SJCRH30 (cell line): ENCODE measurements at regions not wholly inside any gene's neighbourhood (a gene's known extent, or its start where the extent isn't known, plus 50 kb on each side); places are given as distances from the start of the nearest gene placed in this dataset.

ENCODE experiments used
- DNase-seq, 2 experiments: peaks; one replicate each; pipeline ENCODE4 v3.0.0-alpha.2; 2015 to 2020
- H3K27ac ChIP-seq: fragments of 250-450 bp; sonication (Bioruptor Pico); 2 replicates; pipeline ENCODE4 v1.5.1; 2020; ENCODE audit warnings: mild to moderate bottlenecking, moderate library complexity
- H3K27me3 ChIP-seq: fragments of 250-450 bp; sonication (Bioruptor Pico); 2 replicates; pipeline ENCODE4 v1.5.1; 2020; ENCODE audit warnings: mild to moderate bottlenecking, moderate library complexity
- H3K36me3 ChIP-seq: fragments of 250-450 bp; sonication (Bioruptor Pico); 2 replicates; pipeline ENCODE4 v1.5.1; 2020; ENCODE audit warnings: mild to moderate bottlenecking, moderate library complexity
- H3K4me1 ChIP-seq: fragments of 250-450 bp; sonication (Bioruptor Pico); 2 replicates; pipeline ENCODE4 v1.5.1; 2020; ENCODE audit warnings: mild to moderate bottlenecking, moderate library complexity
- H3K4me3 ChIP-seq: fragments of 250-450 bp; sonication (Bioruptor Pico); 2 replicates; pipeline ENCODE4 v1.5.1; 2020; ENCODE audit warnings: mild to moderate bottlenecking, moderate library complexity
- H3K9me3 ChIP-seq: fragments of 250-450 bp; sonication (Bioruptor Pico); replicated peaks from 2 replicates; pipeline ENCODE4 v1.5.1; 2020; ENCODE audit warnings: mild to moderate bottlenecking, moderate library complexity

DNA sequence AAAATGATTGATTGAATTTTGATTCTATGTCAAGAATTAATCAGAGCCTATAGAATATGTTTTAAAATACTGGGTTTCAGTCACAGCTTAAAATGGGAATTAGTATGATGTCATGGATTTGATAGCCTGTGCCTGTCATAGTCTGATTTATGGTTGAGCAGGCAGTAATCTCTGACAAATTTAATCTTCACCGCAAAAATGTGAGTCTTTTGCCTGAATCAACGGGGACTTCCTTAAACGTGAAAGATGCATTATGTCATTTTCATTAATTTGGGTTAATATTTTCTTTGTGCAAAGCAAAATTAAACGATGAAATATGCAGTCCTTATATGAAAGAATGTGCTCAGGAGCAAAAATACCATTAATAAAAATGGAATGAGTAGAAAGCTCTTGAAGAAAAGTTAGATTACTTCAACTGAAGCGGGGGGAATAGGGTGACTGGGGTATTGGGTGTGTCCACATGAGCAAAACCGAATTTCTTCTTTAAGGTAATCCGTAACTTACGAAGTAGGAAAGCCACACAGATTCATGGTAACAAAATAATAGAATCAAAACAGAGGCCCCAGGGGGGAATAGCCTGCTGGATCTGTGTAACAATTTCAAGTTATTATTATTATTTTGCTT lies 339.6 kb upstream of the NOX3 start:
- no peaks in the 10 kb centered on the region for H3K4me1 ChIP-seq
- H3K27ac ChIP-seq = no peak overlapping the region
- DNase-seq = no peak
- H3K4me3 ChIP-seq = no peak overlapping the region
- H3K36me3 ChIP-seq = no peaks in the 10 kb centered on the region
- H3K27me3 ChIP-seq = no peaks in the 10 kb centered on the region
- no peaks in the 10 kb centered on the region for H3K9me3 ChIP-seq

DNA sequence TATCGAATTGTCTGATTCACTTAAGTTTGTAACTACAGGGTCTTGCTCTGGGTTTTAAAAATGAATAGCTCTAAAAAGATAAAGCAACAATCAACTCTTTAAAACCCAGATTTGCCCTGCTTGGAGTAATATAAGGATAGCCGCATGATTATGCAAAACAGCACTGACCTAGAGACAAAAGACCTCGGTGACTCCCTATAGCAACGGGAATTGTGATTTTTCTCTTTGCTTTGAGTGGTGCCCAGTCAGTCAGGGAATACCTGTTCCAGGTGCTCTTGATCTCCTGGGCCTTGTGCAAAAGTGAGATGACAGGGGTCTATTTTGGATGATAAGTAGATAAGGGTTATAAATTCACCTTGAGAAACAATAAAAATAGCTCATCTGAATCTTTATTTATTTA lies 336.3 kb upstream of the NOX3 start:
- Histone ChIP-seq H3K9me3 (no peaks in the 10 kb centered on the region), H3K36me3 (no peaks in the 10 kb centered on the region), H3K4me3 (no peak overlapping the region), H3K27ac (no peak overlapping the region), H3K4me1 (no peaks in the 10 kb centered on the region), H3K27me3 (no peaks in the 10 kb centered on the region)
- no peak for DNase-seq

DNA sequence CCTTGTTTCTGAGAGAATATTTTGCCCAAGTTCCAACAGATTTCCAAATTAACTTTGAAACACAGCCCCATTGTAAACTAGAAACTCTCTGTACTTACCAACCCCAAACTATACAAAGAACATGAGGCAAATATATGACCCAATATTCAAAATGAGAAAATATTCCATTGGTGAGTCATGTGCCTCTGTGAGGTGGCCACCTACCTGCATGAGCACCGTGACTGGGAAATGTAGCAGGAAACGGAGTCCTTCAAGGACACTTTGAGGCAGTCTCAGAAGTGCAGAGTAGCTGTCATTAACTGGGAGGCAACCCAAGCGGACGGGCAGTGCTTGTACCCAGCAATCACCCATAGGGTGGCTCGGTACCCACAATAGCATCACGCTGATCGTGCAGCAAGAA lies 335.5 kb upstream of the NOX3 start:
- H3K27me3 ChIP-seq = no peaks in the 10 kb centered on the region
- H3K27ac ChIP-seq = no peak overlapping the region
- no peak for DNase-seq
- no peaks in the 10 kb centered on the region for H3K4me1 ChIP-seq
- H3K9me3 ChIP-seq = no peaks in the 10 kb centered on the region
- no peaks in the 10 kb centered on the region for H3K36me3 ChIP-seq
- H3K4me3 ChIP-seq = no peak overlapping the region

DNA sequence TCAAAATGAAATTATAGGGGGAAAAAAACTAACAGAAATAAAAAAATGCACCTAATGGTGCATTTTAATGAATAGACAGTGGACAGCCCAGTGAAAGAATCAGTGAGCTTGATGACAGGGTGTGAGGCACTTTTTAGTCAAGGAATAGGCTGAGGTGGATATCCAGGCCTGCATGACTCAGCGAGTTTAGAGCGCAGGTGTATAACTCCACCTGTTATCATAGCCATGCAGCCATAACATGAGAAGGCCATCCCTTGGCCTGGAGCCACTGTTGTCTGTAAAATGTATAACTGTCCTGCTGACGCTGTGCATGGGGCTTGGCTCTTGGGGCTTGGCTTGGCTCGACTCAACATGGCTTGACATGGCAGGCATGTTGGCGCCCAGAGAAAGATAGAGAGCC lies 331.5 kb upstream of the NOX3 start:
- Histone ChIP-seq H3K9me3 (no peaks in the 10 kb centered on the region), H3K36me3 (no peaks in the 10 kb centered on the region), H3K27ac (no peak overlapping the region), H3K4me3 (no peak overlapping the region), H3K27me3 (no peaks in the 10 kb centered on the region), H3K4me1 (no peaks in the 10 kb centered on the region)
- DNase-seq = no peak

DNA sequence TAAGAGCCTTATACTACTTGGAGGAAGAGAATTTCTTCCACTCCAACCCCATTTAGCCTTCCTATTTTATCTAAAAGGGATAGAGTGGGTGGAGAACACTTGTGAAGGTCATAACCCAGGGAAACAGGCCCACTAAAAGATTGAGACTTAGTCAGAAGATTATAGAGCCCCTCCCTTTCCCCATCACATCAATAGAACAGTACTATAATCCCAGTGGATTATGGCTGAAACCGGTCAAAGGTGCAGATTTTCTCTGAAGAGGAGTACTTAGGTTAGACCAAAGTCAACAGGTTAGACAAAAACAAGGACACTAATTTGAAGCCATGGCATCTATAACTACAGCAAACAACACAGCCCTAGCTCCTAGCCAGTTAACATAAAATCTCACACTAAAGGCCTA lies 330.9 kb upstream of the NOX3 start:
- no peaks in the 10 kb centered on the region for H3K36me3 ChIP-seq
- H3K27ac ChIP-seq = no peak overlapping the region
- no peak overlapping the region for H3K4me3 ChIP-seq
- no peaks in the 10 kb centered on the region for H3K4me1 ChIP-seq
- no peak for DNase-seq
- H3K9me3 ChIP-seq = no peaks in the 10 kb centered on the region
- H3K27me3 ChIP-seq = no peaks in the 10 kb centered on the region

DNA sequence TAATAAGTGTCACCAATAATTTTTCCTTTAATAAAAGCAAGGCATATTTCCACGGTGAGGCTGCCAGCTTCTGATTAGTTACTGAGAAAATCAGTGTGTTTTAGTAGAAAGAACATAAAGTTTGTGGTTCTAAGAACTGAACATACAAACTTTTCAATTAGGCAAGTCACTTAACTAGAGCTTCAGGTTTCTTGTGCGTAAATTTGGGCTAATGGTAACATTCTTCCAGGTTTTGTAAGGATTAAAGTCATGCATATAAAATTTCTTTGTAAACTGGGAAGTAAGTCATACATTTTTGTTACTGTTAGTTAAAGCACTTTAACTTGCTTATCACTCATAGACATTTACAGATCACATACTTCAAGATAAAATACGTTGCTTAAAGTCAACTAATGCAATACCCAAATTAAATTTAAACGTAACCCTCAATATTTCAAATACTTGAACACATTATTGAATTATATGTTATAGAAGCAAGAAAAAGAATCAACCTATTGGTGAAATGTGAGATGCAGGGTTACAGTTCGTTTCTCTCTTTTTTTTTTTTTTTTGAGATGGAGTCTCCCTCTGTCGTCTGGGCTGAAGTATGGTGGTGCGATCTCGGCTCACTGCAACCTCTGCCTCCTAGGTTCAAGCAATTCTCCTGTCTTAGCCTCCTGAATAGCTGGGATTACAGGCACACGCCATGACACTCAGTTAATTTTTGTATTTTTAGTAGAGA lies 327.3 kb upstream of the NOX3 start:
- Histone ChIP-seq H3K36me3 (no peaks in the 10 kb centered on the region), H3K4me1 (no peaks in the 10 kb centered on the region), H3K27ac (no peak overlapping the region), H3K4me3 (no peak overlapping the region), H3K27me3 (no peaks in the 10 kb centered on the region), H3K9me3 (no peaks in the 10 kb centered on the region)
- no peak for DNase-seq

DNA sequence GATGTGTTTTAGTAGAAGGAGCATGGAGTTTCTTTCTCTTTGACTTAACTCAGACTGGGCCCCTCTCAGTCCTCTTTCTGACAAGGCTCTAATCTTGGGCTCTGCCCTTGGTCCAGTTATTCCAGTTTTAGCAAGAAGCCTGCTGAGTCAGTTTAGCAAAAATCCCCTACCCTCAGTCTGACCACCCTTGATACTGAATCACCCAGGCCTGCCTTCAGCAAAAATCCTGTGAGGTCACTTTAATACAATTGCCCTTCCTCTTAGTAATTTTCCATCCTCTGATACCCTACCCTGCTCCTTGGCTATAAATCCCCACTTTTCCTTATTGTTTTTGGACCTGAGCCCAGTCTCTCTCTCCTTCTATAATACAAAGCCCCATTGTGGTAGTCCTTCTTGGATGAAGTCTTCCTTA lies 326.7 kb upstream of the NOX3 start:
- no peak overlapping the region for H3K27ac ChIP-seq
- peak in 1 of 2 experiments; percentile 47 for DNase-seq
- H3K9me3 ChIP-seq = no peaks in the 10 kb centered on the region

DNA sequence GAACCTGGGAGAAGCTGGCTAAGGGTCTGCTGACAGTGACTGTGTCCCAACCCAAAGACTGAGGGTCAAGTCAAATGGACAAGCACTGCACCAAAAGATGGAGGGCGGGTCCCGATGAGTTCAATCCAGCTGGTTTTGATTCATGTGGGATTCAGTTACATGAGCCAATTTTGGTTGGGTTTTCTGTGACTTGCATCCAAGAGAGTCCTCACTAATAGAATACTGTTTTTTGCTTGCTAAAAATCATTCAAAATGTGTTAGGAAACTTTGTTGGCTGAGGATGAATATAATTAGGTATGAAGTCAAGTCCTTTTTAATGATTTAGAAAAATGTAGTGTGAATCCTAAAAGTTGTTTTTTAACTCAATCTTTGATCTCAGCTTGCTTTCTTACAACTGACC lies 323.8 kb upstream of the NOX3 start:
- no peaks in the 10 kb centered on the region for H3K27me3 ChIP-seq
- H3K27ac ChIP-seq = no peak overlapping the region
- no peaks in the 10 kb centered on the region for H3K9me3 ChIP-seq
- no peak overlapping the region for H3K4me3 ChIP-seq
- no peaks in the 10 kb centered on the region for H3K36me3 ChIP-seq
- no peaks in the 10 kb centered on the region for H3K4me1 ChIP-seq
- DNase-seq = no peak

More for the DNA sequence above, 326.7 kb upstream of the NOX3 start:
- Histone ChIP-seq H3K27me3 (no peaks in the 10 kb centered on the region), H3K4me1 (no peaks in the 10 kb centered on the region), H3K4me3 (no peak overlapping the region), H3K36me3 (no peaks in the 10 kb centered on the region)

DNA sequence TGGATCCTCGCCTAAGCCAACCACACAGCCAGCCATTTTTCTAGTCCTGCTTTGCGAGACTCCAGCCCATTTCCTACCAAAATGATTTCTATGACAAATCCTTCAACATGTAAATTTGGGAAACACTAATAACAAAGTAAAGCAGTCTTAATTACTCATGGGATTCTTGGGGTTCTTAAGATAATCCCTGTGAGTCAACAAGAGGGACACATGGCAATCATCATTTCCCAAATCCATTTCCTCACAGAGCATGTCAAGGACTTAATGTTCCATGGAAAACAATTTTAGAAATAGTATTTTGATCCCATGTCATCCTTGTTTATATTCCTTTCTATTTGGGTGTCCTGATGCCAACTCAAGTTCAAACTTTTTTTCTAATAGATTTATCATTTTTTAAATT lies 322.7 kb upstream of the NOX3 start:
- no peak for DNase-seq
- H3K27ac ChIP-seq = no peak overlapping the region
- H3K4me1 ChIP-seq = no peaks in the 10 kb centered on the region
- H3K4me3 ChIP-seq = no peak overlapping the region
- H3K36me3 ChIP-seq = no peaks in the 10 kb centered on the region
- no peaks in the 10 kb centered on the region for H3K9me3 ChIP-seq
- H3K27me3 ChIP-seq = no peaks in the 10 kb centered on the region

DNA sequence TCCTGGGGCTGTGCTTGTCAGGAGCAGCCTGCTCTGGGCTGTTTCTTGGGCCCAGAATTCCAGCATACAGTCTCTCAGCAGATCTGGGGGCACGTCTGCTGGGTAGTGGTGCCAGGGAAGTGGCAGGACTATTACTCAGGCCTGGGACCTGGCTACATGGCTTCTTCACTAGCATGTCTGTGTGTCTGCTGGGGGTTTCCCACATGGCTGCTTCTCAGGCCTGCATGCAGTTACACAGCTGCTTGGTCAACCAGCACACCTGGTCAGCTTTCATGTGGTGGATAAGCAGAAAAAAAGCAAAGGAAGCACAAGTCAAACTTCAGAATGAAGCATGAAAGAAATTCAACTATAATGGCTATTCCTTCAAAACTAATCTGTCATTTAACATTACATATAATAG lies 316.2 kb upstream of the NOX3 start:
- no peak overlapping the region for H3K4me3 ChIP-seq
- no peaks in the 10 kb centered on the region for H3K9me3 ChIP-seq
- no peaks in the 10 kb centered on the region for H3K4me1 ChIP-seq
- H3K36me3 ChIP-seq = no peaks in the 10 kb centered on the region; the same call in 1 of the 2 replicates
- no peak for DNase-seq
- no peak overlapping the region for H3K27ac ChIP-seq
- no peaks in the 10 kb centered on the region for H3K27me3 ChIP-seq

DNA sequence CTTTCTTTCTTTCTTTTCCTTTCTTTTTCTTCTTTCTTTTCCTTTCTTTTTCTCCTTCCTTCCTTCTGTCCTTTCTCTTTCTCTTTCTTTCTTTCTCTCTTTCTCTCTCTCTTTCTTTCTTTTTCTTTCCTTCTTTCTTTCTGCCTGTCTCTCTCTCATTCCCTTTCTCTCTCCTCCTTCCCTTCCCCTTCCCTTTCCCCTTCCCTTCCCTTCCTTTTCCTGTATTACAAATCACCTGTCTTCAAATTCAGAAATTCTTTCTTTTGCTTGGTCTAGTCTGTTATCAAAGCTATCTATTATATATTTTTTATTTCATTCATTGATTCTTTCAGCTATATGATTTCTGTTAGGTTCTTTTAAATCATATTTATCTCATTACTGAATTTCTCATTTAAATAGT lies 315.2 kb upstream of the NOX3 start:
- H3K36me3 ChIP-seq = no peaks in the 10 kb centered on the region; the same call in 1 of the 2 replicates
- H3K27ac ChIP-seq = no peak overlapping the region
- no peaks in the 10 kb centered on the region for H3K4me1 ChIP-seq
- H3K4me3 ChIP-seq = no peak overlapping the region
- H3K9me3 ChIP-seq = no peaks in the 10 kb centered on the region
- no peaks in the 10 kb centered on the region for H3K27me3 ChIP-seq
- no peak for DNase-seq

DNA sequence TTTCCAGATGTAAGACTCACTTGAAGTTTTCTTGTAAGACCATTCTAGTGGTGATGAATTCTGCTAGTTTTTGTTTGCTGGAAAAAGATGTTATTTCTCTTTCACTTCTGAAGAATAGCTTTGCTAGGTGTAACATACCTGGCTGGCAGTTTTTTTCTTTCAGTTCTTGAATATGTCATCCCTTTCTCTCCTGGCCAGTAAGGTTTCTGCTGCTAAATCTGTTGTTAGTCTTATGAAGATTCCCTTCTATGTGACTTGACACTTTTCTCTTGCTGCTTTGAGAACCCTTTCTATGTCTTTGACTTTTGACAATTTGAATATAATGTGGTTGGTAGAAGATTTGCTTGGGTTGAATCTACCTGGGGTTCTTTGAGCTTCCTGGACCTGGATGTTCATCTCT lies 314.7 kb upstream of the NOX3 start:
- no peak for DNase-seq
- Histone ChIP-seq H3K27ac (no peak overlapping the region), H3K27me3 (no peaks in the 10 kb centered on the region), H3K36me3 (no peaks in the 10 kb centered on the region; the same call in 1 of the 2 replicates), H3K4me3 (no peak overlapping the region), H3K4me1 (no peaks in the 10 kb centered on the region), H3K9me3 (no peaks in the 10 kb centered on the region)

DNA sequence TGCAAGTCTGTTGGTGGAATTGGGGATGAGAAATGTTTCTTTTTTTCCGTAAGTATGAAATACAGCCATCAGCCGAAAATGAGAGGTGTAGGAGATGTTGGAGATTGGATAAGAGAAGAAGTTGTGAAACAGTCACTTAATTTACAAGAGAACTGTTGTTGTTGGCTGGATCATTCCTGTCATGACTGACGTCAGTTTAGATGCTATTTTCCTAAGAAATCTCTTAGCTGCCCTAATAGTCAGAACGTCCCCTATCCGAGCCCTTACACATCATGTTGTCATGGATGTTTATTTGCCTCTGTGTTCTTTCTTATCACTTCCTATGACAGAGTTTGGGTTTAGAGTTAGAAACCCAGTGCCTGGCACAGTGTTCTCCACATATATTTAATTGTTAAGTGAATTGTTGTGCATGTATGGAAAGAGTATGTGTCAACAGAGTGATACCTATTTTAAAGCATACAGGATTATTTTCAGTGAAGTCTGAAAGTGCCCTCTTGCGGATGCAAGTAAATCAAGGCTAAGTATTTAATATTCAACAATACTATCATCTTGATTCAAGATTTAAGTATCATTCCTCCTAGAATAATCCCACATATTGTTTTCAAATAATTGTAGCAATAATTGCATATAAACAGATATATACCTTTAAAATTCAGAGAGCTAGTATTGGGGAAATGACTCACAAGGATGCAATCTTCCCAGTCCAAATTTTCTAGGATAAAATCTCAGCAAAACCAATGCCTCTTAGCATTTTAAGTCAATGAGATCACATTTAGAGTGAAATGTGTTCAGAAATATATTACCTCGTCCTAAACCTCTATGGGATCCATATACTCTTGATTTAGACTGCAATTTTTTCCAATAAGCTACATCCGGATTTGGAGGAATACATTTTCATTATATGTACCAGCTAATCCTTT lies 309.9 kb upstream of the NOX3 start:
- no peaks in the 10 kb centered on the region for H3K27me3 ChIP-seq
- H3K27ac ChIP-seq = no peak overlapping the region
- H3K9me3 ChIP-seq = no peaks in the 10 kb centered on the region
- no peaks in the 10 kb centered on the region; the same call in 1 of the 2 replicates for H3K36me3 ChIP-seq
- no peak overlapping the region for H3K4me3 ChIP-seq
- H3K4me1 ChIP-seq = no peaks in the 10 kb centered on the region
- DNase-seq = no peak

DNA sequence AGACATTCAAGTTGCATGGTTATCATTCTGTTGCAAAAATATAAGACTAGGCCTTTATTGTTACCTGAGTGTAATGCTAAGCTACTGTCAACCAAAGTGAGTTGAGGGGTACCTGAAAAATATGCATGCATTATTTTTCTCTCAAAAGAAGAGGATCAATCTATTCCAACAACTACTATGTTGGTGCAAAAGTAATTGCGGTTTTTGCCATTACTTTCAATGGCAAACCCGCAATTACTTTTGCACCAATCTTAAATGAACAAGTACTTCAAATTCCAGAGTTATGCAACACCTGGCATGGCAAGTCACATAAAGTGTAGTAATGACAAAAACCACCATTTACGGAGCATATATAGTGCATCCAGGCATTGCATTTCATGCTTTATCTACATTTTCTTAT lies 307.0 kb upstream of the NOX3 start:
- no peak overlapping the region for H3K4me3 ChIP-seq
- no peak overlapping the region for H3K27ac ChIP-seq
- no peaks in the 10 kb centered on the region for H3K36me3 ChIP-seq
- H3K9me3 ChIP-seq = no peaks in the 10 kb centered on the region
- H3K4me1 ChIP-seq = no peaks in the 10 kb centered on the region
- no peak for DNase-seq
- H3K27me3 ChIP-seq = no peaks in the 10 kb centered on the region

DNA sequence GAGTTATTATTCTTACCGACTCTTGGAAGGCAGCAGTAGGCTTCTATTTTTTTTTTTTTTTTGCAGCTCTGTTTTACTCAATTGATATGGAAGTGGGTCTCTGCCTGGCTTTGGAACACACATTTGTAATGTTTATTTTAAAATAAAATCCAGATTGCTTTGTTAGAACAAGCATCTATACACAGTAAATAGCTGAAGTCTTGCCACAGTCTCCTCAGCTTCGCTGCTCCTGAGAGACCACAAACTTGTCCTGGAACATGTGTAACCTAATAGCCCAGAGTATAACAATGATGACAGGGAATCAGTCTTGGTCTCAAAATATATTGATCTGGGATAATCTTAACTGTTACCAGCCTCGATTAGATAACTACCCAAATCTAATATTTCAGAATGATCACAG lies 299.8 kb upstream of the NOX3 start:
- Histone ChIP-seq H3K27ac (no peak overlapping the region), H3K4me3 (no peak overlapping the region), H3K27me3 (no peaks in the 10 kb centered on the region), H3K36me3 (no peaks in the 10 kb centered on the region), H3K9me3 (no peaks in the 10 kb centered on the region), H3K4me1 (no peaks in the 10 kb centered on the region)
- DNase-seq = no peak
